ENCODE measurements at regions not wholly inside any gene's neighbourhood (a gene's known extent, or its start where the extent isn't known, plus 50 kb on each side); places are given as distances from the start of the nearest gene placed in this dataset.

- H3K27me3 ChIP-seq (ENCODE audit: insufficient read depth, poor library complexity, severe bottlenecking): no peaks in the 10 kb centered on the region
- H3K4me3 ChIP-seq (replicated peaks; ENCODE audit: insufficient read depth, low read length): no peak overlapping the region
- no peak for DNase-seq (ENCODE audit: low read depth in 1 of 2, low spot score in 1 of 2)
- H3K27ac ChIP-seq (replicated peaks): no peak overlapping the region
- no peak for TF ChIP-seq REST (IDR thresholded peaks at IDR 0.05; ENCODE audit: insufficient replicate concordance, low read depth)
- no peak for TF ChIP-seq POLR2AphosphoS5 (IDR thresholded peaks at IDR 0.05; ENCODE audit: low read depth)
- TF ChIP-seq, protein P1, sequence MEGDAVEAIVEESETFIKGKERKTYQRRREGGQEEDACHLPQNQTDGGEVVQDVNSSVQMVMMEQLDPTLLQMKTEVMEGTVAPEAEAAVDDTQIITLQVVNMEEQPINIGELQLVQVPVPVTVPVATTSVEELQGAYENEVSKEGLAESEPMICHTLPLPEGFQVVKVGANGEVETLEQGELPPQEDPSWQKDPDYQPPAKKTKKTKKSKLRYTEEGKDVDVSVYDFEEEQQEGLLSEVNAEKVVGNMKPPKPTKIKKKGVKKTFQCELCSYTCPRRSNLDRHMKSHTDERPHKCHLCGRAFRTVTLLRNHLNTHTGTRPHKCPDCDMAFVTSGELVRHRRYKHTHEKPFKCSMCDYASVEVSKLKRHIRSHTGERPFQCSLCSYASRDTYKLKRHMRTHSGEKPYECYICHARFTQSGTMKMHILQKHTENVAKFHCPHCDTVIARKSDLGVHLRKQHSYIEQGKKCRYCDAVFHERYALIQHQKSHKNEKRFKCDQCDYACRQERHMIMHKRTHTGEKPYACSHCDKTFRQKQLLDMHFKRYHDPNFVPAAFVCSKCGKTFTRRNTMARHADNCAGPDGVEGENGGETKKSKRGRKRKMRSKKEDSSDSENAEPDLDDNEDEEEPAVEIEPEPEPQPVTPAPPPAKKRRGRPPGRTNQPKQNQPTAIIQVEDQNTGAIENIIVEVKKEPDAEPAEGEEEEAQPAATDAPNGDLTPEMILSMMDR (IDR thresholded peaks at IDR 0.05; ENCODE audit: insufficient read depth, low read length): no peak
- no peak for TF ChIP-seq SPI1 (IDR thresholded peaks at IDR 0.05; ENCODE audit: borderline replicate concordance, low read depth)
- TF ChIP-seq GABPA (IDR thresholded peaks at IDR 0.05; ENCODE audit: low read depth): no peak
These were observed 88.3 kb upstream of the ACP3 start for GRCh38 chr3:132228923-132229322.

DNA sequence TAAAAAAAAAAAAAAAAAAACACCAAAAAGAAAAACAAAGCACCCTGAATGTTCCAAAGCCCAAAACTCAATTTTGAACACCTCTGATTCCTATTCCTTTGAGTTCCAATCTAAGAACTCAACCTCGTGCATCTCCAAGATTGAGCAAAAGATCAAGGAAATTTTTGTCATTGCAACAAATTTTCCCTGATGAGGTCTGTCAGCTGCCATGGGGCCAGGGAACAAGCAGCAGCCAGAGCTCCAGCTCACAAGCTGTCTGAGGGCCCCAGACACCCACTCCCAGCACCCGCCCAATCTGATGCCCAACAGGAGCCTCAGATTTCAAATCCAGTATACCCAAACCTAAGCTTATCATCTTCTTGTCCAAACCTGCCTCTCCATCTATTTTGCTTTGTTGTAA, 87.6 kb upstream of the ACP3 start:
- TF ChIP-seq GABPA (IDR thresholded peaks at IDR 0.05; ENCODE audit: low read depth) (no peak), REST (IDR thresholded peaks at IDR 0.05; ENCODE audit: insufficient replicate concordance, low read depth) (no peak), POLR2AphosphoS5 (IDR thresholded peaks at IDR 0.05; ENCODE audit: low read depth) (no peak)
- TF ChIP-seq, protein P1 (IDR thresholded peaks at IDR 0.05; ENCODE audit: insufficient read depth, low read length): no peak
- no peak for DNase-seq (ENCODE audit: low read depth in 1 of 2, low spot score in 1 of 2)
- Histone ChIP-seq H3K27me3 (ENCODE audit: insufficient read depth, poor library complexity, severe bottlenecking) (no peaks in the 10 kb centered on the region), H3K27ac (replicated peaks) (no peak overlapping the region), H3K4me3 (replicated peaks; ENCODE audit: insufficient read depth, low read length) (no peak overlapping the region)

- DNase-seq (ENCODE audit: low read depth in 1 of 2, low spot score in 1 of 2): no peak
- Histone ChIP-seq H3K4me3 (replicated peaks; ENCODE audit: insufficient read depth, low read length) (no peak overlapping the region), H3K27me3 (ENCODE audit: insufficient read depth, poor library complexity, severe bottlenecking) (no peaks in the 10 kb centered on the region), H3K27ac (replicated peaks) (no peak overlapping the region)
- TF ChIP-seq GABPA (IDR thresholded peaks at IDR 0.05; ENCODE audit: low read depth) (no peak), POLR2AphosphoS5 (IDR thresholded peaks at IDR 0.05; ENCODE audit: low read depth) (no peak), SPI1 (IDR thresholded peaks at IDR 0.05; ENCODE audit: borderline replicate concordance, low read depth) (no peak), REST (IDR thresholded peaks at IDR 0.05; ENCODE audit: insufficient replicate concordance, low read depth) (no peak)
- TF ChIP-seq, protein P1 (IDR thresholded peaks at IDR 0.05; ENCODE audit: insufficient read depth, low read length): no peak
These were observed 86.8 kb upstream of the ACP3 start for GRCh38 chr3:132230156-132231000.
